Upper lobe of right lung (tissue), 1 donor: ENCODE measurements at regions not wholly inside any gene's neighbourhood (a gene's known extent, or its start where the extent isn't known, plus 50 kb on each side); places are given as distances from the start of the nearest gene placed in this dataset.

Experiments used
- ATAC-seq: fragments of 200-7000 bp; cut with Tn5 transposase; one replicate; pipeline ENCODE4 v1.9.1; 2020; ENCODE audit warnings: mild to moderate bottlenecking, moderate library complexity
- DNase-seq: peaks from one replicate; pipeline ENCODE4 v3.0.0-alpha.2; 2020
- H3K27ac ChIP-seq: fragments of 200-600 bp; one replicate; pipeline ENCODE4 v1.8.0; 2022
- H3K27me3 ChIP-seq: fragments of 200-600 bp; one replicate; pipeline ENCODE4 v1.8.0; 2022; ENCODE audit warnings: mild to moderate bottlenecking
- H3K36me3 ChIP-seq: fragments of 200-600 bp; one replicate; pipeline ENCODE4 v1.8.0; 2022
- H3K4me1 ChIP-seq: fragments of 200-600 bp; one replicate; pipeline ENCODE4 v1.8.0; 2022
- H3K4me3 ChIP-seq: fragments of 200-600 bp; one replicate; pipeline ENCODE4 v1.8.0; 2022; ENCODE audit warnings: mild to moderate bottlenecking
- H3K9me3 ChIP-seq: fragments of 200-600 bp; one replicate; pipeline ENCODE4 v1.8.0; 2022
- CTCF ChIP-seq: fragments of 200-600 bp; IDR thresholded peaks from one replicate; pipeline ENCODE4 v1.8.0; 2022; ENCODE audit warnings: antibody characterized with exemption
- intact Hi-C: fragments of 100-400 bp; cut with DNase I; formaldehyde crosslinking; loops from one replicate; pipeline ENCODE4 v1.11.0; 2022
- donor health status: DM: no; HTN: yes; CAD: no; lungs with severe emphysema.

GRCh38 chr2:60023256-60023985 lies 530.0 kb downstream of the BCL11A start:
- ATAC-seq = no peak
- Histone ChIP-seq H3K27me3 (no peaks in the 10 kb centered on the region), H3K36me3 (no peaks in the 10 kb centered on the region), H3K4me1 (no peaks in the 10 kb centered on the region), H3K27ac (no peak overlapping the region), H3K9me3 (no peaks in the 10 kb centered on the region), H3K4me3 (no peak overlapping the region)
- intact Hi-C loops = no loop called here
- DNase-seq = no peak
- TF ChIP-seq CTCF = no peak

- DNase-seq (no peak), ATAC-seq (no peak)
- H3K4me3 ChIP-seq = no peak overlapping the region
- no peaks in the 10 kb centered on the region for H3K9me3 ChIP-seq
- no peaks in the 10 kb centered on the region for H3K36me3 ChIP-seq
- H3K27ac ChIP-seq = no peak overlapping the region
- H3K27me3 ChIP-seq = no peaks in the 10 kb centered on the region
- no peaks in the 10 kb centered on the region for H3K4me1 ChIP-seq
- TF ChIP-seq CTCF = no peak
- intact Hi-C loops = no loop called here
Observed at GRCh38 chr2:60007671-60008070, 545.8 kb downstream of the BCL11A start.

GRCh38 chr2:60003076-60003475 lies 550.4 kb downstream of the BCL11A start:
- H3K36me3 ChIP-seq = no peaks in the 10 kb centered on the region
- no peaks in the 10 kb centered on the region for H3K9me3 ChIP-seq
- TF ChIP-seq CTCF = no peak
- DNase-seq (no peak), ATAC-seq (no peak)
- no peak overlapping the region for H3K4me3 ChIP-seq
- no peaks in the 10 kb centered on the region for H3K27me3 ChIP-seq
- no peak overlapping the region for H3K27ac ChIP-seq
- no peaks in the 10 kb centered on the region for H3K4me1 ChIP-seq
- intact Hi-C loops = no loop called here

GRCh38 chr2:60002183-60002867 lies 551.1 kb downstream of the BCL11A start:
- no peaks in the 10 kb centered on the region for H3K27me3 ChIP-seq
- no peak overlapping the region for H3K27ac ChIP-seq
- H3K36me3 ChIP-seq = no peaks in the 10 kb centered on the region
- no peak for TF ChIP-seq CTCF
- no peaks in the 10 kb centered on the region for H3K9me3 ChIP-seq
- DNase-seq (no peak), ATAC-seq (no peak)
- intact Hi-C loops = no loop called here
- no peak overlapping the region for H3K4me3 ChIP-seq
- no peaks in the 10 kb centered on the region for H3K4me1 ChIP-seq

- Histone ChIP-seq H3K9me3 (no peaks in the 10 kb centered on the region), H3K4me1 (no peaks in the 10 kb centered on the region), H3K27me3 (no peaks in the 10 kb centered on the region), H3K4me3 (no peak overlapping the region), H3K27ac (no peak overlapping the region), H3K36me3 (no peaks in the 10 kb centered on the region)
- TF ChIP-seq CTCF = no peak
- DNase-seq (no peak), ATAC-seq (no peak)
- intact Hi-C loops = no loop called here
Observed at GRCh38 chr2:60000686-60001085, 552.8 kb downstream of the BCL11A start.
